HTR-8/SVneo (cell line): ENCODE measurements at regions not wholly inside any gene's neighbourhood (a gene's known extent, or its start where the extent isn't known, plus 50 kb on each side); places are given as distances from the start of the nearest gene placed in this dataset.
"Not testable (repeated sequence)": the region's sequence is repeated elsewhere in the genome, so short reads cannot be mapped to it uniquely, and the experiment has no call there.

Experiments used
- DNase-seq: peaks from one replicate; pipeline ENCODE4 v3.0.0; 2011; ENCODE audit warnings: low spot score, mixed read lengths; ENCODE audit not compliant: insufficient read length
- FAIRE-seq: peaks from 2 replicates; lab custom pipeline; 2011; peaks lifted over from hg19 to GRCh38; lab: Jason Lieb, UNC

- DNase-seq (no peak), FAIRE-seq (no peak)
Observed at GRCh38 chr13:97768134-97768533, 185.3 kb upstream of the IPO5 start.

- DNase-seq, FAIRE-seq: not testable (repeated sequence)
Observed at GRCh38 chr13:97770231-97770630, 183.2 kb upstream of the IPO5 start.

GRCh38 chr13:97772466-97772865 lies 181.0 kb upstream of the IPO5 start:
- not testable (repeated sequence) for FAIRE-seq, DNase-seq

GRCh38 chr13:97774391-97775100 lies 178.9 kb upstream of the IPO5 start:
- DNase-seq, FAIRE-seq: not testable (repeated sequence)

GRCh38 chr13:97780486-97780885 lies 173.0 kb upstream of the IPO5 start:
- no peak for DNase-seq
- no peak for FAIRE-seq

GRCh38 chr13:97781891-97782305 lies 171.6 kb upstream of the IPO5 start:
- no peak for FAIRE-seq
- DNase-seq, result no peak

- no peak for FAIRE-seq
Observed at GRCh38 chr13:97786510-97786909, 167.0 kb upstream of the IPO5 start.

GRCh38 chr13:97797553-97797952 lies 155.9 kb upstream of the IPO5 start:
- no peak for FAIRE-seq
- DNase-seq, result no peak

More at GRCh38 chr13:97786510-97786909, 167.0 kb upstream of the IPO5 start:
- no peak for DNase-seq

- DNase-seq (no peak), FAIRE-seq (no peak)
Observed at GRCh38 chr13:97798171-97798821, 155.2 kb upstream of the IPO5 start.

- no peak for DNase-seq
- no peak for FAIRE-seq
Observed at GRCh38 chr13:97798836-97799235, 154.6 kb upstream of the IPO5 start.

GRCh38 chr13:97802213-97802612 lies 151.3 kb upstream of the IPO5 start:
- DNase-seq (no peak), FAIRE-seq (no peak)

GRCh38 chr13:97809576-97809975 lies 143.9 kb upstream of the IPO5 start:
- FAIRE-seq (no peak), DNase-seq (no peak)

GRCh38 chr13:97810152-97810551 lies 143.3 kb upstream of the IPO5 start:
- FAIRE-seq (no peak), DNase-seq (no peak)

GRCh38 chr13:97822377-97822776 lies 131.1 kb upstream of the IPO5 start:
- DNase-seq (no peak), FAIRE-seq (no peak)

- FAIRE-seq (no peak), DNase-seq (no peak)
Observed at GRCh38 chr13:97826421-97827012, 127.0 kb upstream of the IPO5 start.

- no peak for DNase-seq
- FAIRE-seq, result no peak
Observed at GRCh38 chr13:97834250-97834649, 119.2 kb upstream of the IPO5 start.

GRCh38 chr13:97843189-97843588 lies 110.3 kb upstream of the IPO5 start:
- no peak for FAIRE-seq

GRCh38 chr13:97844151-97844550 lies 109.3 kb upstream of the IPO5 start:
- DNase-seq, result no peak

More at GRCh38 chr13:97843189-97843588, 110.3 kb upstream of the IPO5 start:
- DNase-seq, result no peak

GRCh38 chr13:97848886-97849285 lies 104.6 kb upstream of the IPO5 start:
- FAIRE-seq, result no peak

More at GRCh38 chr13:97844151-97844550, 109.3 kb upstream of the IPO5 start:
- no peak for FAIRE-seq

GRCh38 chr13:97849305-97849704 lies 104.2 kb upstream of the IPO5 start:
- no peak for FAIRE-seq

More at GRCh38 chr13:97848886-97849285, 104.6 kb upstream of the IPO5 start:
- no peak for DNase-seq

GRCh38 chr13:97851269-97851668 lies 102.2 kb upstream of the IPO5 start:
- DNase-seq, result no peak
- no peak for FAIRE-seq

More at GRCh38 chr13:97849305-97849704, 104.2 kb upstream of the IPO5 start:
- peak; percentile 22 for DNase-seq
